HCT116 (cell line): ENCODE measurements at regions not wholly inside any gene's neighbourhood (a gene's known extent, or its start where the extent isn't known, plus 50 kb on each side); places are given as distances from the start of the nearest gene placed in this dataset.

Experiments
- ATAC-seq: fragments of 200-7000 bp; cut with Tn5 transposase; 2 replicates; pipeline ENCODE4 v1.9.1; 2020; ENCODE audit warnings: mild to moderate bottlenecking, moderate library complexity
- BruUV-seq: library from RNA; stranded (reverse); fragments of 400-500 nt; replicated peaks from 2 replicates; lab custom pipeline; 2021; lab: Mats Ljungman, UMichigan
- CTCF ChIA-PET: fragments of 300-600 bp; sonication (Branson Sonifier 250); formaldehyde crosslinking; loops from one replicate; lab custom pipeline; 2021; ENCODE audit warnings: antibody characterized with exemption; lab: Charles Lee
- POLR2A ChIA-PET: fragments of 300-600, 350-600 bp; sonication (Branson Sonifier 250); formaldehyde crosslinking; loops from one replicate; lab custom pipeline; 2021; ENCODE audit warnings: antibody characterized with exemption; lab: Charles Lee
- RAD21 ChIA-PET, 2 experiments: fragments of 300-600 bp; sonication (Branson Sonifier 250); formaldehyde crosslinking; loops; one replicate each; lab custom pipeline; 2023; ENCODE audit warnings: low total read pairs in 2 of 2; ENCODE audit not compliant: uncharacterized antibody in 2 of 2, unreplicated experiment in 2 of 2, low non-redundant PET in 1 of 2; lab: Charles Lee
- DNase-seq: peaks from one replicate; pipeline ENCODE4 v3.0.0-alpha.2; 2010; ENCODE audit warnings: low read depth, low spot score
- H2AFZ ChIP-seq: fragments of 200-600 bp; shearing (Covaris generic), sonication (generic); 2 replicates; pipeline ENCODE4 v1.6.1; 2017; ENCODE audit warnings: low read depth, mixed run types, mixed read lengths, antibody characterized with exemption, low read length; ENCODE audit not compliant: poor library complexity, severe bottlenecking
- H3K27ac ChIP-seq: 2 replicates; pipeline ENCODE4 v1.5.1; 2012; ENCODE audit warnings: low read depth, low read length
- H3K27me3 ChIP-seq: fragments of 200-600 bp; sonication (generic); 2 replicates; pipeline ENCODE4 v1.6.1; 2016; ENCODE audit warnings: mixed run types, low read length, mixed read lengths; ENCODE audit not compliant: insufficient read depth
- H3K36me3 ChIP-seq, 2 experiments: fragments of 200-500 bp in 1 of 2; fragments of 200-600 bp in 1 of 2; sonication (Bioruptor generic) in 1 of 2; sonication (generic) in 1 of 2; 2 replicates each; pipeline versions ENCODE4 v1.5.1 to v1.6.1; 2014 to 2016; ENCODE audit warnings: low read length in 2 of 2, inconsistent platforms in 1 of 2, mixed read lengths in 1 of 2, mixed run types in 1 of 2; ENCODE audit not compliant: insufficient read depth in 2 of 2, control insufficient read depth in 1 of 2
- H3K4me1 ChIP-seq, 2 experiments: fragments of 200-600 bp in 1 of 2; sonication (generic) in 1 of 2; 2 replicates each; pipeline versions ENCODE4 v1.5.1 to v1.6.1; 2012 to 2017; ENCODE audit warnings: low read length in 2 of 2, inconsistent platforms in 1 of 2, mild to moderate bottlenecking in 1 of 2, mixed read lengths in 1 of 2, mixed run types in 1 of 2, moderate library complexity in 1 of 2; ENCODE audit not compliant: insufficient read depth in 2 of 2, control insufficient read depth in 1 of 2
- H3K4me2 ChIP-seq: fragments of 200-600 bp; sonication (generic); 2 replicates; pipeline ENCODE4 v1.6.1; 2017; ENCODE audit warnings: mixed run types, low read length, mixed read lengths
- H3K4me3 ChIP-seq, 2 experiments: fragments of 200-600 bp in 1 of 2; sonication (generic) in 1 of 2; replicated peaks in 1 of 2; 2 replicates each; pipeline ENCODE4 v1.5.1; 2011 to 2016; ENCODE audit warnings: low read length in 2 of 2, control low read depth in 1 of 2, low read depth in 1 of 2, mild to moderate bottlenecking in 1 of 2, mixed read lengths in 1 of 2, mixed run types in 1 of 2
- H3K79me2 ChIP-seq: fragments of 200-600 bp; sonication (generic); 2 replicates; pipeline ENCODE4 v1.6.1; 2017; ENCODE audit warnings: mild to moderate bottlenecking, mixed run types, low read length, moderate library complexity, mixed read lengths; ENCODE audit not compliant: insufficient read depth
- H3K9ac ChIP-seq: fragments of 200-600 bp; sonication (generic); 2 replicates; pipeline ENCODE4 v1.6.1; 2016; ENCODE audit warnings: low read length, mixed read lengths
- H3K9me2 ChIP-seq: fragments of 200-600 bp; sonication (generic), shearing (Covaris generic); 2 replicates; pipeline ENCODE4 v1.6.1; 2017; ENCODE audit warnings: mixed run types, mild to moderate bottlenecking, moderate library complexity; ENCODE audit not compliant: insufficient read depth
- H3K9me3 ChIP-seq, 2 experiments: fragments of 200-500 bp in 1 of 2; fragments of 200-600 bp in 1 of 2; sonication (Bioruptor generic) in 1 of 2; sonication (generic) in 1 of 2; 2 replicates each; pipeline ENCODE4 v1.6.1; 2014 to 2017; ENCODE audit warnings: low read length in 2 of 2, mixed read lengths in 2 of 2, inconsistent platforms in 1 of 2, low read depth in 1 of 2, mild to moderate bottlenecking in 1 of 2, mixed run types in 1 of 2, moderate library complexity in 1 of 2; ENCODE audit not compliant: control insufficient read depth in 1 of 2, insufficient read depth in 1 of 2
- H4K20me1 ChIP-seq: fragments of 200-600 bp; sonication (generic), shearing (Covaris generic); 2 replicates; pipeline ENCODE4 v1.6.1; 2017; ENCODE audit warnings: mixed run types, mild to moderate bottlenecking, moderate library complexity; ENCODE audit not compliant: insufficient read depth
- ATF3 ChIP-seq: IDR thresholded peaks from 2 replicates; pipeline ENCODE4 v1.6.1; 2012
- CEBPB ChIP-seq: IDR thresholded peaks from 2 replicates; pipeline ENCODE4 v1.6.1; 2012; ENCODE audit warnings: low read depth
- EGR1 ChIP-seq: IDR thresholded peaks from 2 replicates; pipeline ENCODE4 v1.6.1; 2012; ENCODE audit warnings: low read depth
- EZH2 ChIP-seq: fragments of 200-600 bp; sonication (generic); IDR thresholded peaks from 2 replicates; pipeline ENCODE4 v1.6.1; 2017; ENCODE audit warnings: antibody characterized with exemption, mixed run types
- EZH2phosphoT487 ChIP-seq: fragments of 200-600 bp; IDR thresholded peaks from 2 replicates; pipeline ENCODE4 v1.6.1; 2018; ENCODE audit warnings: antibody characterized with exemption, borderline replicate concordance
- FOSL1 ChIP-seq: IDR thresholded peaks from 2 replicates; pipeline ENCODE4 v1.6.1; 2012; ENCODE audit warnings: low read depth
- JUND ChIP-seq: IDR thresholded peaks from 2 replicates; pipeline ENCODE4 v1.6.1; 2012
- RAD21 ChIP-seq: IDR thresholded peaks from 2 replicates; pipeline ENCODE4 v1.6.1; 2012; ENCODE audit warnings: low read depth, mild to moderate bottlenecking
- SIN3A ChIP-seq: IDR thresholded peaks from 2 replicates; pipeline ENCODE4 v1.6.1; 2012; ENCODE audit warnings: low read depth
- SP1 ChIP-seq: IDR thresholded peaks from 2 replicates; pipeline ENCODE4 v1.6.1; 2012; ENCODE audit warnings: low read depth
- TCF7L2 ChIP-seq: IDR thresholded peaks from 2 replicates; pipeline ENCODE4 v1.7.0; 2011; ENCODE audit warnings: borderline replicate concordance, inconsistent platforms; ENCODE audit not compliant: insufficient read depth, insufficient read length; ENCODE audit errors: extremely low read depth
- YY1 ChIP-seq: IDR thresholded peaks from 2 replicates; pipeline ENCODE4 v1.6.1; 2011; ENCODE audit warnings: low read length, low read depth, moderate library complexity, mild to moderate bottlenecking; ENCODE audit not compliant: insufficient replicate concordance; ENCODE audit errors: extremely low read depth
- ZBTB33 ChIP-seq: IDR thresholded peaks from 2 replicates; pipeline ENCODE4 v1.6.1; 2011; ENCODE audit warnings: mild to moderate bottlenecking, low read length, moderate library complexity; ENCODE audit not compliant: insufficient replicate concordance; ENCODE audit errors: extremely low read depth
- ZFX ChIP-seq: fragments of 450-650 bp; IDR thresholded peaks from 2 replicates; pipeline ENCODE4 v1.6.1; 2017
- ZNF274 ChIP-seq: fragments of 200-500 bp; sonication (Bioruptor generic); IDR thresholded peaks from 2 replicates; pipeline ENCODE4 v1.6.1; 2014; ENCODE audit warnings: mild to moderate bottlenecking, low read depth, low read length, inconsistent platforms
- intact Hi-C: fragments of 100-400 bp; cut with micrococcal nuclease; formaldehyde crosslinking; loops from 2 replicates; pipeline ENCODE4 v1.10.0; 2022
- TF ChIP-seq, protein P1 (sequence below): IDR thresholded peaks from 2 replicates; pipeline ENCODE4 v1.6.1; 2012; ENCODE audit warnings: low read depth

DNA sequence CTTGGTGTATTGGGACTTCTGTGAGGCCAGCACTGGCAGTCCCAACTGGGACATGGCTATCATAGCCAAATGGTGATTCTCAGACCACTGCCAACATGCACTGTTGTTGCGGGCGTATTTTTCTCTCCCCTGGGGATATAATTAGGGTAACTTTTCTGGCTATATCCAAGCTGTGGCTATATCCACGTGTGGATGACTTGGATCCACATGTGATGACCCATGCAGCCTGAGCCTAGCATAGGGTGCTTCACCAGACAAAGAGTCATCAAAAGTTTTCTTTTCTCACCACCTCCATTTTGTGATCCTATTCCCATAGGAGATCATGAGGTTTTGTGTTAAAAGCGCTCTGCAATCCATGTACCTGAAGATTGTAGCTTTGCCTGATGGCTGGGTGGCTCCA, 51.2 kb upstream of the CSF3R start:
- H3K27ac ChIP-seq = no peak overlapping the region
- H3K27me3 ChIP-seq = peaks cover 12% of the 10 kb centered on the region; the same call in 1 of the 2 replicates
- no peaks in the 10 kb centered on the region for H3K36me3 ChIP-seq
- intact Hi-C loops = no loop called here
- no peak overlapping the region for H2AFZ ChIP-seq
- no peaks in the 10 kb centered on the region for H3K79me2 ChIP-seq
- no peaks in the 10 kb centered on the region for H3K4me1 ChIP-seq
- POLR2A ChIA-PET = interaction anchor here (0.6 kb wide), 1 partner anchor 23 kb away, joined by 3 read pairs; no protein-coding TSS in a partner anchor
- BruUV-seq = no TSS peak
- RAD21 ChIA-PET = no interaction called here
- CTCF ChIA-PET = no interaction called here
- no peak overlapping the region for H3K4me3 ChIP-seq
- H3K4me2 ChIP-seq = no peak overlapping the region
- DNase-seq (no peak), ATAC-seq (no peak)
- H3K9ac ChIP-seq = no peak overlapping the region
- H3K9me2 ChIP-seq = no peaks in the 10 kb centered on the region
- TF ChIP-seq CEBPB (no peak), EZH2phosphoT487 (no peak), SP1 (no peak), EGR1 (no peak), SIN3A (no peak), YY1 (no peak), ATF3 (no peak), ZBTB33 (no peak), ZNF274 (no peak), RAD21 (no peak), JUND (no peak), EZH2 (no peak), FOSL1 (no peak), ZFX (no peak), TCF7L2 (no peak)
- TF ChIP-seq, protein P1, sequence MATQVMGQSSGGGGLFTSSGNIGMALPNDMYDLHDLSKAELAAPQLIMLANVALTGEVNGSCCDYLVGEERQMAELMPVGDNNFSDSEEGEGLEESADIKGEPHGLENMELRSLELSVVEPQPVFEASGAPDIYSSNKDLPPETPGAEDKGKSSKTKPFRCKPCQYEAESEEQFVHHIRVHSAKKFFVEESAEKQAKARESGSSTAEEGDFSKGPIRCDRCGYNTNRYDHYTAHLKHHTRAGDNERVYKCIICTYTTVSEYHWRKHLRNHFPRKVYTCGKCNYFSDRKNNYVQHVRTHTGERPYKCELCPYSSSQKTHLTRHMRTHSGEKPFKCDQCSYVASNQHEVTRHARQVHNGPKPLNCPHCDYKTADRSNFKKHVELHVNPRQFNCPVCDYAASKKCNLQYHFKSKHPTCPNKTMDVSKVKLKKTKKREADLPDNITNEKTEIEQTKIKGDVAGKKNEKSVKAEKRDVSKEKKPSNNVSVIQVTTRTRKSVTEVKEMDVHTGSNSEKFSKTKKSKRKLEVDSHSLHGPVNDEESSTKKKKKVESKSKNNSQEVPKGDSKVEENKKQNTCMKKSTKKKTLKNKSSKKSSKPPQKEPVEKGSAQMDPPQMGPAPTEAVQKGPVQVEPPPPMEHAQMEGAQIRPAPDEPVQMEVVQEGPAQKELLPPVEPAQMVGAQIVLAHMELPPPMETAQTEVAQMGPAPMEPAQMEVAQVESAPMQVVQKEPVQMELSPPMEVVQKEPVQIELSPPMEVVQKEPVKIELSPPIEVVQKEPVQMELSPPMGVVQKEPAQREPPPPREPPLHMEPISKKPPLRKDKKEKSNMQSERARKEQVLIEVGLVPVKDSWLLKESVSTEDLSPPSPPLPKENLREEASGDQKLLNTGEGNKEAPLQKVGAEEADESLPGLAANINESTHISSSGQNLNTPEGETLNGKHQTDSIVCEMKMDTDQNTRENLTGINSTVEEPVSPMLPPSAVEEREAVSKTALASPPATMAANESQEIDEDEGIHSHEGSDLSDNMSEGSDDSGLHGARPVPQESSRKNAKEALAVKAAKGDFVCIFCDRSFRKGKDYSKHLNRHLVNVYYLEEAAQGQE = no peak
- TF ChIP-seq, all 23 proteins: peak for 0
- Histone ChIP-seq H3K9me3 (no peaks in the 10 kb centered on the region), H4K20me1 (no peaks in the 10 kb centered on the region)
